ENCODE measurements at regions not wholly inside any gene's neighbourhood (a gene's known extent, or its start where the extent isn't known, plus 50 kb on each side); places are given as distances from the start of the nearest gene placed in this dataset.

DNA sequence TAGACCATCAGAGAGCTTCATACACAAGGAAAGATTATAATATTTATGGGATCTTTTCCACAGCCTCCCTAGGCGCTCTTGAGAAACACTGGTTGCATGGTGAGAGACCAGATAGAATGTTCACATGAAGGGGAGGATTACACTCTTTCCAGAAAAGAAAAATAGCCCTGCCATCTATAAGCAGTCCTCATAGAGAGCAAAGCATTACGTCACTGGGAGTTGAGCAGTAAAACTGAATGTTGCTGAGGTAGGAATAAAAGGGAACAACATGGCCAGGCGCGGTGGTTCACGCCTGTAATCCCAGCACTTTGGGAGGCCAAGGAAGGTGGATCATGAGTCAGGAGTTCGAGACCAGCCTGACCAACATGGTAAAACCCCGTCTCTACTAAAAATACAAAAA is 1934.3 kb downstream of the SUCLG1 start:
- TF ChIP-seq EZH2phosphoT487 (IDR thresholded peaks at IDR 0.05; ENCODE audit: insufficient read depth, low read depth) (no peak), EZH2 (IDR thresholded peaks at IDR 0.05; ENCODE audit: insufficient read depth, poor library complexity, severe bottlenecking) (no peak)

All from GM23248 (cell line).